ENCODE measurements at regions not wholly inside any gene's neighbourhood (a gene's known extent, or its start where the extent isn't known, plus 50 kb on each side); places are given as distances from the start of the nearest gene placed in this dataset.

- TF ChIP-seq CTCF (conservative IDR thresholded peaks at IDR 0.05; ENCODE audit: low read length) (no peak), EZH2phosphoT487 (IDR thresholded peaks at IDR 0.05; ENCODE audit: borderline replicate concordance, low read depth, low read length) (no peak)
- BruUV-seq (replicated peaks), result no TSS peak
- no peak overlapping the region for H2AFZ ChIP-seq (ENCODE audit: low read length)
- no peak overlapping the region for H3K27ac ChIP-seq (ENCODE audit: low read depth, low read length, poor library complexity, severe bottlenecking)
- ChIA-PET CTCF (ENCODE audit: unreplicated experiment) (no interaction called here), POLR2A (no interaction called here)
- H3K9me3 ChIP-seq (ENCODE audit: low read length), result no peaks in the 10 kb centered on the region
- H3K9me2 ChIP-seq (ENCODE audit: insufficient read depth, low read length), result no peaks in the 10 kb centered on the region
- no peak overlapping the region for H3K4me3 ChIP-seq (ENCODE audit: low read depth, low read length, poor library complexity, severe bottlenecking)
- H3K79me2 ChIP-seq (ENCODE audit: insufficient read depth, low read depth, low read length), result no peaks in the 10 kb centered on the region
- no peak overlapping the region for H3K4me2 ChIP-seq (ENCODE audit: low read length)
- intact Hi-C loops (cut with micrococcal nuclease; ENCODE audit: unreplicated experiment), result no loop called here
- H3K4me1 ChIP-seq (ENCODE audit: insufficient read depth, low read length, poor library complexity, severe bottlenecking), result peaks cover 30% of the 10 kb centered on the region
- no peaks in the 10 kb centered on the region for H4K20me1 ChIP-seq (ENCODE audit: insufficient read depth, low read length)
- H3K36me3 ChIP-seq (ENCODE audit: insufficient read depth, low read length), result no peaks in the 10 kb centered on the region
- DNase-seq (ENCODE audit: low spot score), result no peak
Observed at GRCh38 chr3:40969756-40970466, 229.4 kb upstream of the CTNNB1 start.

DNA sequence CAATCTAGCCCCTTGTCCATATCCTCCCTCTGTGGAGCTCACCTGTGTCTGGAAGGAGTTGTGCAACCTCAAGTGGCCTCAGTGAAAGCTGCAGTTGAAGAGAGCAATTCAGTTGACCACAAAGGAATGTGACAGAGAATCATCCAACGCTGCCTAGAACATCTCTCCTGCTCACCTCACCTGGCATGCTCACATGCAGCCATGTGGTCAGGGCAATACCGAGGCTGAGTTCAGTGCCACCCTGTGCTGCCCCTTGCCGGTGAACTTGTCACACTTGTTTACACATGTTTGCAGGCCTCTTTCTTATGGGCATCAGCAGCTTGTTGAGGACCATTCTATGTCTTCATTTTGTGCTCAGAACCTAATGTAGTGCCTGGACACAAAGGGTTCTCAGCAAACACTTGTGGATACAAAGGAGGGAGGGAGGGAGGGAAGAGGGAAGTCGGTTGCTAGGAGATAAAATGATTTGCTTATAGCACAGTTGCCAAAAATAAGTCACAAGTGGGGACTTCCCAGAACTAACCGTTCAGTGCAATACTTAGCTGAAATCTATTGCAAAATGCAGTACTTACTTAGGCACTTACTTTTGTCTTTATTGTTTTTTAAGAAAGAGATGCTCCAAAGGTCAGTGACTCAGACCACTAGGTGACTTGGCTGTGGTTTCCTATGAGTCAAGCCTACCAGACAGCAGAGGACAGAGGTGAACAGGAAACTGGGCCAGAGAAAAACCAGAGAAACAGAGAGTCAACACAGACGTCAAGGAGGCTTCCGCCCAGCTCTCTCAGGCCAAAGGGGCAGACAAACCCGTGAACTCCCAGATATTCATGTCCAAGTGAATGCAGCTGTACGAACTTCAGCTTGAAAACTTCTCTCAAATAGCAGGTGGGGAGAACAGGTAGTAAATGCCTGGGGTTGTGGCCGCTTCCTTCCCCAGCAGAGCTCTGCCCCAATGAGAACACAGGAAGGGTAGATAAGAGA, 227.8 kb upstream of the CTNNB1 start:
- Histone ChIP-seq H3K9me2 (ENCODE audit: insufficient read depth, low read length) (no peaks in the 10 kb centered on the region), H3K36me3 (ENCODE audit: insufficient read depth, low read length) (no peaks in the 10 kb centered on the region), H3K4me3 (ENCODE audit: low read depth, low read length, poor library complexity, severe bottlenecking) (peak overlapping the region; percentile 43), H3K79me2 (ENCODE audit: insufficient read depth, low read depth, low read length) (no peaks in the 10 kb centered on the region), H4K20me1 (ENCODE audit: insufficient read depth, low read length) (no peaks in the 10 kb centered on the region), H3K4me2 (ENCODE audit: low read length) (peak overlapping the region; percentile 64), H2AFZ (ENCODE audit: low read length) (peak overlapping the region; percentile 99), H3K4me1 (ENCODE audit: insufficient read depth, low read length, poor library complexity, severe bottlenecking) (peaks cover 30% of the 10 kb centered on the region), H3K27ac (ENCODE audit: low read depth, low read length, poor library complexity, severe bottlenecking) (peak overlapping the region; percentile 69), H3K9me3 (ENCODE audit: low read length) (no peaks in the 10 kb centered on the region)
- POLR2A ChIA-PET, result interaction anchor here (0.6 kb wide), 1 partner anchor 630 kb away, joined by 4 read pairs; no protein-coding TSS in a partner anchor
- TF ChIP-seq EZH2phosphoT487 (IDR thresholded peaks at IDR 0.05; ENCODE audit: borderline replicate concordance, low read depth, low read length) (no peak), CTCF (conservative IDR thresholded peaks at IDR 0.05; ENCODE audit: low read length) (no peak)
- CTCF ChIA-PET (ENCODE audit: unreplicated experiment), result no interaction called here
- DNase-seq (ENCODE audit: low spot score), result peak; percentile 57
- intact Hi-C loops (cut with micrococcal nuclease; ENCODE audit: unreplicated experiment), result no loop called here
- no TSS peak for BruUV-seq (replicated peaks)

Data from OCI-LY7 (cell line).